ENCODE measurements at regions not wholly inside any gene's neighbourhood (a gene's known extent, or its start where the extent isn't known, plus 50 kb on each side); places are given as distances from the start of the nearest gene placed in this dataset.

DNA sequence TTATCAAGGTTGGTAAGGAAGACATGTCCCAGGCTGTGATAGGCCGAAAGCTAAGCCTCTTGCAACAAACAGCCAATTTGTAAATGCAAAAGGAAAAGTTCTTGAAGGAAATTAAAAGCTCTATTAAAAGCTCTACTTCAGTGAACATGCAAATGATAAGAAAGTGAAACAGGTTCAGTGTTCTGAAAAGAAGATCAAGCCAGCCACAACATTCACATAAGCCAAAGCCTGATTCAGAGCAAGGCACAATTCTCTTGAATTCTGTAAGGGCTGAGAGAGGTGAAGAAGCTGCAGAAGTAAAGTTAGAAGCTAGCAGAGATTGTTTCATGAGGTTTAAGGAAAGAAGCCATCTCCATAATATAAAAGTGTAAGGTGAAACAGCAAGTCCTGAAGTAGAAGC is 1259.5 kb upstream of the PIK3C3 start:
- TF ChIP-seq, protein P1, sequence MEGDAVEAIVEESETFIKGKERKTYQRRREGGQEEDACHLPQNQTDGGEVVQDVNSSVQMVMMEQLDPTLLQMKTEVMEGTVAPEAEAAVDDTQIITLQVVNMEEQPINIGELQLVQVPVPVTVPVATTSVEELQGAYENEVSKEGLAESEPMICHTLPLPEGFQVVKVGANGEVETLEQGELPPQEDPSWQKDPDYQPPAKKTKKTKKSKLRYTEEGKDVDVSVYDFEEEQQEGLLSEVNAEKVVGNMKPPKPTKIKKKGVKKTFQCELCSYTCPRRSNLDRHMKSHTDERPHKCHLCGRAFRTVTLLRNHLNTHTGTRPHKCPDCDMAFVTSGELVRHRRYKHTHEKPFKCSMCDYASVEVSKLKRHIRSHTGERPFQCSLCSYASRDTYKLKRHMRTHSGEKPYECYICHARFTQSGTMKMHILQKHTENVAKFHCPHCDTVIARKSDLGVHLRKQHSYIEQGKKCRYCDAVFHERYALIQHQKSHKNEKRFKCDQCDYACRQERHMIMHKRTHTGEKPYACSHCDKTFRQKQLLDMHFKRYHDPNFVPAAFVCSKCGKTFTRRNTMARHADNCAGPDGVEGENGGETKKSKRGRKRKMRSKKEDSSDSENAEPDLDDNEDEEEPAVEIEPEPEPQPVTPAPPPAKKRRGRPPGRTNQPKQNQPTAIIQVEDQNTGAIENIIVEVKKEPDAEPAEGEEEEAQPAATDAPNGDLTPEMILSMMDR (IDR thresholded peaks at IDR 0.05; ENCODE audit: low read depth, low read length, poor library complexity, severe bottlenecking) = no peak
- TF ChIP-seq EZH2phosphoT487 (IDR thresholded peaks at IDR 0.05; ENCODE audit: borderline replicate concordance, low read length) = no peak

Measured in DOHH2 (cell line).